Skeletal muscle satellite cell (primary cell): ENCODE measurements at regions not wholly inside any gene's neighbourhood (a gene's known extent, or its start where the extent isn't known, plus 50 kb on each side); places are given as distances from the start of the nearest gene placed in this dataset.
A peak's percentile ranks its signal among the peaks of the same experiment; 100 is the strongest.

ENCODE experiments used
- H3K27me3 ChIP-seq: 2 replicates; pipeline ENCODE4 v1.7.0; 2013; ENCODE audit warnings: low read length; ENCODE audit not compliant: control insufficient read depth, insufficient read depth
- H3K36me3 ChIP-seq: 2 replicates; pipeline ENCODE4 v1.7.0; 2013; ENCODE audit warnings: mild to moderate bottlenecking, control low read depth, low read length; ENCODE audit not compliant: insufficient read depth
- H3K4me1 ChIP-seq: 2 replicates; pipeline ENCODE4 v1.7.0; 2013; ENCODE audit warnings: low read length; ENCODE audit not compliant: control insufficient read depth, insufficient read depth
- H3K4me2 ChIP-seq: 2 replicates; pipeline ENCODE4 v1.7.0; 2013; ENCODE audit warnings: mild to moderate bottlenecking, low read length
- H3K4me3 ChIP-seq: 2 replicates; pipeline ENCODE4 v1.7.0; 2013; ENCODE audit warnings: low read length
- H3K9ac ChIP-seq: 2 replicates; pipeline ENCODE4 v1.7.0; 2013; ENCODE audit warnings: mild to moderate bottlenecking, low read depth, low read length, moderate library complexity
- H3K9me3 ChIP-seq: replicated peaks from 2 replicates; pipeline ENCODE4 v1.7.0; 2013; ENCODE audit warnings: mild to moderate bottlenecking, control low read depth, low read length

DNA sequence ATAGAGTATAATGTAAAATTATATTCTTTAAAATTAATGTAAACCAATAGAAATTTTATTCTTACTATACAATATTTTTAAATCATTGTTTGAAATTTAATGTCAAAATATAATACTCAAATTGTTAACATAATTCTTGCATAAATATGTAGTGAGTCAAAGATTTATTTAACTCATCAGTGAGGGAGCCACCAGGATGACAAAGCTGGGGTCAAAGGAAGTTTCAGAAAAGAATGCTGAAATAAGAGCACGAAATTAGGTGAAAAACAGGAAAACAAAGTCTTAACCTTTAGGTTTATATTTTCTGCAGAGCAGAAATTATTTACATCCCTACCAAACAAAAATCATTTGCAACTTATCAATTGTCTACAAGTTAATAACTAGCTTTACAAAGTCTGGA is 74.1 kb downstream of the DIPK2A start:
- Histone ChIP-seq H3K4me2 (peak overlapping the region; percentile 24), H3K4me3 (no peak overlapping the region), H3K9ac (no peak overlapping the region), H3K4me1 (peaks cover 15% of the 10 kb centered on the region), H3K36me3 (no peaks in the 10 kb centered on the region), H3K27me3 (no peaks in the 10 kb centered on the region), H3K9me3 (no peaks in the 10 kb centered on the region)

DNA sequence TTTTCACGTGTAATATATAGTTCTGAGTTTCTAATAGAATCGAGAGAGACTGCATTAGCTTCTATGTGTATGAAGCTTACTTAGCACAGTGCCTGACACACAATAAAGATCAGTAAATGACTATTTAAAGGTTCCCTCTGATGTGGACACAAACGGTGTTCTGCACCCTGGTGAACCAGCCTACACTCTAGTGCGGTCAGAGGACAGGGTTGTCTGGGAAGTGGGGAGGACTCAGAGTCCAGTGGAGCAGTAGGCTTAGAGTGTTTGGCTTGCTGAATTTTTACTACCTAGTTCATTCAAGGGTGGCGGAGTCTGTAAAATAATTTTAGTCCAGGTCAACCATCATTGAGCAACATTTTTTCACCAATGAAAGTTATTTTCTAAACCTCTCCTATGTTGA is 77.8 kb downstream of the DIPK2A start:
- H3K9me3 ChIP-seq: no peaks in the 10 kb centered on the region

DNA sequence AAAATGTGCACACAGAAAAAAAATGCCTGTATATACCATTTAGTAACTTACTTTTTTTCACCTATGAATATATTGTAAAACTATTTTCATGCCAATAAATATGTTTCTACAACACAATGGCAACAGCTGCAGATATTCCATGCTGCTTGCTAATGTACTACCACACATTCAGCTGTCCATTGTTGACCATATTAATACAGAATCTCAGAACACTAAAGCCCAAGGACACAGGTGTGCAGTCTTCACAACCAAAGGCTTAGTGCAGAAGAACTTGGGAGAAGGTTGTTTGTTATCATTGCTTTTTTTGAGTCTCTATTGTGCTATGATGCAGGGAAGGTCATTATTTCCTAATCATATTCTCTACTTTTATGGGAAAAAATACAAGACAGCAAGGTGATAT is 79.6 kb downstream of the DIPK2A start:
- Histone ChIP-seq H3K4me1 (peaks cover 32% of the 10 kb centered on the region), H3K9ac (no peak overlapping the region), H3K36me3 (no peaks in the 10 kb centered on the region), H3K27me3 (no peaks in the 10 kb centered on the region), H3K9me3 (no peaks in the 10 kb centered on the region), H3K4me2 (no peak overlapping the region), H3K4me3 (no peak overlapping the region)

More for the DNA sequence above, 77.8 kb downstream of the DIPK2A start:
- no peak overlapping the region for H3K9ac ChIP-seq
- no peaks in the 10 kb centered on the region for H3K27me3 ChIP-seq
- no peak overlapping the region for H3K4me2 ChIP-seq
- H3K36me3 ChIP-seq: no peaks in the 10 kb centered on the region
- no peak overlapping the region for H3K4me3 ChIP-seq
- peaks cover 26% of the 10 kb centered on the region for H3K4me1 ChIP-seq

DNA sequence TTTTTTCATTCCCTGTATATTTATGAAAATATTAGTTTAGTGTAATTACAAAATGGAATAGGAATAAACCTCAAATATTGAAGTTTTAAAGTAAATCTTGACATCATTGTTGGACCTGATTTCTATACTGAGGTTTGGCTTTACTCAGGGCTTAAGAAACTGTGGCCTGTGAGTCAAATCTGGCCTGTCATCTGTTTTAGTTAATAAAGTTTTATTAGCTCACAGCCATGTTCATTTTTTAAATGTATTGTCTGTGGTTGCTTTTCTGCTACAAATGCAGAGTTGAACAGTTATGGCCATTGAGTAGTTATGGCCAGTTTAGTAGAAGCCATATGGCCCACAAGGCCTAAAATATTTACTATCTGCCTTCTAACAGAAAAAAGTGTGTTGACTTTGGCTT is 80.7 kb downstream of the DIPK2A start:
- no peaks in the 10 kb centered on the region for H3K9me3 ChIP-seq
- no peak overlapping the region for H3K4me2 ChIP-seq
- H3K36me3 ChIP-seq: no peaks in the 10 kb centered on the region
- no peak overlapping the region for H3K4me3 ChIP-seq
- H3K4me1 ChIP-seq: peaks cover 35% of the 10 kb centered on the region
- H3K27me3 ChIP-seq: no peaks in the 10 kb centered on the region
- H3K9ac ChIP-seq: no peak overlapping the region

DNA sequence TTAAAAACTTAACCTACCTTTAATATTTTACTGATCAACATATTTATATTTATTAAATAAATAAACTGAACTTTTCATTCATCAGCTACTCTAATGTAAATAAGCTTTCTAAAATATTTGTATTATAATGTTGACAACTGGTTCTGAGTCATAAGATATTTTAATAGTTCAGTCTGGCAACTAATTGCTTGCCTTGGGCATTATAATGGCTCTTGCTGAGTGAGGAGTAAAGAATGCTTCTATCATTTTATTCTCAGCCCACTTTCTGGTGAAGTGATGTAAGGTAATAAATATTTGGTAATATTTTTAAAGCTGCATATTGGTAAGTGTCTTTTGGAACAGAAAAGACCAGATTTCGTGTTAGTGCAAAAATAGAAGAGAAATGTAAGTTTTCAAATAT is 81.5 kb downstream of the DIPK2A start:
- no peaks in the 10 kb centered on the region for H3K9me3 ChIP-seq
- peaks cover 35% of the 10 kb centered on the region for H3K4me1 ChIP-seq
- no peaks in the 10 kb centered on the region for H3K27me3 ChIP-seq
- peak overlapping the region; percentile 55 for H3K4me2 ChIP-seq
- H3K36me3 ChIP-seq: no peaks in the 10 kb centered on the region
- peak overlapping the region; percentile 48 for H3K9ac ChIP-seq
- peak overlapping the region; percentile 18 for H3K4me3 ChIP-seq

DNA sequence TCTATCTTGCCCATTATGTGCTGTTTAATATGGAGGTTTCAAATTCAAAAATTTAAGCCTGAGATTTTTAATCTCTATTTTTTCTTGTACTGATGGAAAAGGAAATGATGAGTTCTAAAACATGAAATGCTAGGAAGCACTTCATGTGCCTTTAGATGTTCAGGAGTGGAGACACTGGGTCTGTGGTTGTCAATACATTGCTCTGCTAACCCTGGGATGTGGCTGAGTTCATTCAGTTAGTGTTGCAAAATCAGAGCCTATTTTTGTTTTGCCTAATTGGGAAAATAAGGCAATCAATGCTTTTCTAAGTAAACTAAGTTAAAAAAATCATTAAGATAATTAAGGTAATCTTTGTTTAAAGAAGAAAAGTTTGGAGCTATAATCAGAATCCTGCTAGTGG is 83.1 kb downstream of the DIPK2A start:
- no peak overlapping the region for H3K4me2 ChIP-seq
- H3K9ac ChIP-seq: peak overlapping the region; percentile 25
- no peaks in the 10 kb centered on the region for H3K9me3 ChIP-seq
- H3K27me3 ChIP-seq: no peaks in the 10 kb centered on the region
- no peaks in the 10 kb centered on the region for H3K36me3 ChIP-seq
- peaks cover 35% of the 10 kb centered on the region for H3K4me1 ChIP-seq
- no peak overlapping the region for H3K4me3 ChIP-seq

DNA sequence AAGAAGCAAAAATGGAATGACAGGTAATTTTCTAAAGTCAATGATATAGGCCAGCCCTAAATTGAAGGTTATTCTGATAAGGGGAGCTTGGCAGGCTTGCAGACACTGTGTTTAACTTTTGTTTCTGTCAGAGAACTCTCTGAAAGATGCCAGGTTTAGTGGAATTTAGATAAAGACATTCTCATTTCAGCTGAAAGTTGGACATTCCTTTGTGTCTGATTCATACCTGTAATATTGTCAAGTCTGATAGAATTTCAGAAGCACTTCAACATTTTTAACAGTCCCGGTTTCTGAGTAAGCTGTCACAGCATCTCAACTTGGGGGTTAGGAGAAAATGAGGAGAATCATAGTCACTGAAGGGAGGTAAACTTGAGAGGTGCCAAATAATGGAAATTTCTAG is 84.0 kb downstream of the DIPK2A start:
- Histone ChIP-seq H3K4me1 (peaks cover 35% of the 10 kb centered on the region), H3K27me3 (no peaks in the 10 kb centered on the region), H3K4me3 (peak overlapping the region; percentile 43), H3K36me3 (no peaks in the 10 kb centered on the region), H3K4me2 (peak overlapping the region; percentile 57), H3K9me3 (no peaks in the 10 kb centered on the region), H3K9ac (peak overlapping the region; percentile 31)

DNA sequence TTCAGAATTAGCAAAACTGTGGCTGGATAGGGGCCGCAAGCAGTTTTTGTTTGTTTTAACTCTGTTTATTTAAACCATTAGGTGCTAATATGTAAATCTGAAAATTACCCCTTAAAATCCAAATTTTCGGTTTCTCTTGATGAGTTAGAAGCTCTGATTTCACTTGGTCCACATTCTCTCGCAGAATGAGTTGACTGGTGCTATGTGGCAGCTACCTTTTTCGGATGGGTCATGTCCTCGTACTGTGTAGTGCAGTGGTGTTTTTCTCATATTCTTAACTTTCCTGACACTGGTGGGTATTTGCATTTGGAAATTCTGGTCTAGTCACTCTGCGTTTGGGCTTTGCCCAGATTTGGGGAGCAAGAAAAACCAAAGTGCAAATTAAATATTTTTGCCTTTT is 87.1 kb downstream of the DIPK2A start:
- H3K27me3 ChIP-seq: no peaks in the 10 kb centered on the region
- H3K9me3 ChIP-seq: no peaks in the 10 kb centered on the region
- H3K9ac ChIP-seq: no peak overlapping the region
- H3K4me1 ChIP-seq: peaks cover 29% of the 10 kb centered on the region
- no peaks in the 10 kb centered on the region for H3K36me3 ChIP-seq
- no peak overlapping the region for H3K4me3 ChIP-seq
- H3K4me2 ChIP-seq: no peak overlapping the region

DNA sequence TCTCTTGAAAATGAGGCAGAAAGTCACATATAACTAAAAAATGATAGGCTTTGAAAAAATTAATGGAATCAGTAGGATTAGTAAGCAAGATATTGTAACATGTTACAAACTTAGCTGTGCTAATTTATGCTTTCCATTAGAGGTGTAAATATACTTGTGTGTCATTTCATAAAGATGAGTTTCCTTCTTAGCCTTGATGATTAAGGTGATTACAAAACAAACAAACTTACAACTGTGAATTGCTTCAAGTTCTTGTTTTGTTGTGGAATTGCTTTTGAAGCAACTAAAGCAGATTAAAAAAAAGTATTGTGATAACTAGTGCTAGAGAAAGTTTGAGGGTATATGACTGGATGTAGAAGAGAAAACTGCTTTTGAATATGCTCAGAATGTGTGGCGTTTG is 87.9 kb downstream of the DIPK2A start:
- no peaks in the 10 kb centered on the region for H3K9me3 ChIP-seq

DNA sequence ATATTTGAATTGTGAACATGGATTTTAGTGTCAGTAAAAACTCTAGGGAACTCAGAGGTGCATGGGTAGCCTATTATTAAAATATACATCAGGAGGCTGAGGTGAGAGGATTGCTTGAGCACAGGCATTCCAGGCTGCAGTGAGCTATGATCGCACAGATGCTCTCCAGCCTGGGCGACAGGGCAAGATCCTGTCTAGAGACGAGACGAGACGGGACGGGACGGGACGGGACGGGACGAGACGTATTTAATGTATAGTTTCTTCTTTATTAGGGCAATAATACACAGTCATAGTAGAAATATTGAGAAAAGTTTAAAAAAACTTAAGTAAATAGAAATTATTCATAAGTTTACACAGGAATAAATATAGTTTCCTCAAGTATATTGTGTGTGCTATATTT is 89.3 kb downstream of the DIPK2A start:
- H3K36me3 ChIP-seq: no peaks in the 10 kb centered on the region
- H3K9me3 ChIP-seq: no peaks in the 10 kb centered on the region
- no peak overlapping the region for H3K9ac ChIP-seq
- no peak overlapping the region for H3K4me3 ChIP-seq
- peaks cover 8% of the 10 kb centered on the region for H3K4me1 ChIP-seq
- H3K27me3 ChIP-seq: no peaks in the 10 kb centered on the region
- H3K4me2 ChIP-seq: no peak overlapping the region

More for the DNA sequence above, 87.9 kb downstream of the DIPK2A start:
- no peaks in the 10 kb centered on the region for H3K27me3 ChIP-seq
- peaks cover 22% of the 10 kb centered on the region for H3K4me1 ChIP-seq
- H3K4me2 ChIP-seq: no peak overlapping the region
- H3K9ac ChIP-seq: no peak overlapping the region
- H3K4me3 ChIP-seq: no peak overlapping the region
- no peaks in the 10 kb centered on the region for H3K36me3 ChIP-seq

DNA sequence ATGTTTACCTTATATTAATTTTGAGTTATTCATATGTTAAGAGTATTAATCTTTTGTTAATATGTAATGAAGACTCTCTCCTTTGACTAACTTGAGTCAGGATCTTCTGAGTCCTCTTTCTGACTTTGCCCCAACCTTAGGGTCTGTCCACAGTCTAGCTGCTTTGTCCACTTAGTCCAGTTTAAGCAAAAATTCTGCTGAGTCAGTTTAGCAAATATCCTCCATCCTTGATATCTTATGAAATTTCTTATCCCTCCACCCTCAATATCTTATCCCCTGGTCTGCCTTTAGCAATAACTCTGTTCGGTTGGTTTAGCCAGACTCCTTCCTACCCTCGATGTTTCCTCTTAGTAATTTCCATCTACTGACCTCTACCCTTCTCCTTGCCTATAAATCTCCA is 91.7 kb downstream of the DIPK2A start:
- Histone ChIP-seq H3K9me3 (no peaks in the 10 kb centered on the region), H3K4me3 (no peak overlapping the region), H3K4me1 (no peaks in the 10 kb centered on the region), H3K9ac (no peak overlapping the region), H3K4me2 (no peak overlapping the region), H3K27me3 (no peaks in the 10 kb centered on the region), H3K36me3 (no peaks in the 10 kb centered on the region)

DNA sequence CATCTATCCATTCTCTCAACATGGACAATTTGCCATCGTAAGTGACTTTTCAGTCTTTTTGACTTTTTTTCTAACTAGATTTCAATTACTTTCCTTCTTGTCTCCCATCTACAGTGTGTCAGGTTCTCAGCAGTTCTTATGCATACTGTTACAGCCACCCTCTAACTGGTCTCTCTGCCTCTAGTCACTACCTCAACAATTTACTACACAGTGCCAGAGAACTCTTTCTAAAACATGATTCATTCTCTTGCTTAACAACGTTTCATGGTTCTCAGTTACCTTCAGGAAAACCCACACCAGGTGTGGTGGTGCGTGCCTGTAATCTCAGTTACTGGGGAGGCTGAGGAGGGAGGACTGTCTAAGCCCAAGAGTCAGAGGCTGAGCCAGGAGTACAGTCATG is 95.4 kb downstream of the DIPK2A start:
- Histone ChIP-seq H3K4me2 (no peak overlapping the region), H3K36me3 (no peaks in the 10 kb centered on the region), H3K4me1 (no peaks in the 10 kb centered on the region), H3K27me3 (no peaks in the 10 kb centered on the region), H3K4me3 (no peak overlapping the region), H3K9me3 (no peaks in the 10 kb centered on the region), H3K9ac (no peak overlapping the region)
